Activated CD4-positive, alpha-beta T cell treated with anti-CD3 and anti-CD28 coated beads, Interleukin-2, amount 50 U/mL, for 48 hours (primary cell): ENCODE measurements at regions not wholly inside any gene's neighbourhood (a gene's known extent, or its start where the extent isn't known, plus 50 kb on each side); places are given as distances from the start of the nearest gene placed in this dataset.
A peak's percentile ranks its signal among the peaks of the same experiment; 100 is the strongest.

Source experiments
- DNase-seq, 2 experiments: peaks; one replicate each; pipeline ENCODE4 v3.0.0-alpha.2; 2020

DNA sequence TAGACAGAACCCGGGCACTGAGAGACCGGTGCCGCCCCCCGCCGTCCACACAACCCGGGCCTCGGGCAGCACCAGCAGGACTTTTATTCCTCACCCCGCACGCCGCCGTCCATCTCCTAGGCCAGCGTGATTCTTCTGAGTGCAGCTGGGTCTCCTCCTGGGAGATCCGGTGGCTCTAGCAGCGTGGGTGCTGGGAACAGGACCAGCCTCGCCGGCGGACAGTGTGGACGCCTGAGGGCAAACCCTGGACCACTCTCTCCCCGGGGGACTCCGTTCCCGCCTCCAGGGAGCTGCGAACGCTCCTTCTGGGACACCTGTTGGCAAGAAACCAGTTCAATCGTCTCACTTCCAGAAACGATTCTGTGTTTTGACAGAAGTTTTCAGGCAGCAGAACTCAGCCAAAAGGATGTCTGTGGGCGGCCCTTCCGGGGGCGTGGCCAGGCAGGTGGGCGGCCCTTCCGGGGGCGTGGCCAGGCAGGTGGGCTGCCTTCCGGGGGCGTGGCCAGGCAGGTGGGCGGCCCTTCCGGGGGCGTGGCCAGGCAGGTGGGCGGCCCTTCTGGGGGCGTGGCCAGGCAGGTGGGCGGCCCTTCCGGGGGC, 130.7 kb downstream of the DLL1 start:
- DNase-seq: peak in 1 of 2 experiments; percentile 18

DNA sequence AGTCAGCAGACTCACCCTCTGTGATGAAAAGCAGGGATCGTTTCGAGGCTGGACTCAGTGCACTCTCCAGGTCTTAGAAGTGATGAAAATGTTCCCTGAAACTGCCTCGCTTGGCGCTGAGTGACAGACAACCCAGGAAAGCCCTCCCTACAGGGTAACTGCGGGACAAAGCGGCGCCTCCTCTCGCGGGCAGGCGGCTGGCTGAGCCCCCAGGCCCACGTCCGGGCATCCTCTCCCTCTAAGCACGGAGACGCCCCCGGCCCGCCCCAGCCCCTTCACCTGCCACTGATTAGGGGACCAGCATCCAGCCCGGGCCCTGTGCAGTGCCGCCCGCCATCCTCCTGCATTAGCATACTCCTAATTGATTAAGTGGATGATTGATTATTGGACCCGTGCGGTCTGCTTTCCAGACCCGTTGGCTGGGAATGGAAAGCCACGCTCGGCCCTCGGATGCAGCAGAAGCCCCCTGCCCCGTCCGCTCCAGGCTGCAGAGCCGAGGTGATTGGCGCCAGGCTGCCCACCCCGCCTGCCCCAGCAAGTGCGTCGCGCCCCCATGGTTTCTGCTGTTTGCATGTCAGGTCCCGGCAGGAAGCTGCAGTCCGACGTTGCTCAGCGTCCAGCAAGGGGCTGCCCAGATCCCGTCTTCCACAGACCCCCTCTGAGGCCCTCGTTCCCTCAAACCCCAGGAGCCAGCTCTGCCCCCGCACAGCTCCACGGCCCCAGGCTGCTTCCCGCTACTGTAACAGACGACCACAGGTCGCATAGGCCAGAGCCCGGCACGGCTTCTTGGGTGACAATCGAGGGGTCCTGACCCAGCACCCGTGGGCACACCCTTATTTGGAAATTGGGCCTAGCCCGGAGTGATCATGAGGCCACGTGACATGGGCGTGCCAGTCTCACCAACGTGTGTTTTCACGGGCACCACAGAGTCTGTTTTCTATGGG, 131.6 kb downstream of the DLL1 start:
- no peak for DNase-seq

DNA sequence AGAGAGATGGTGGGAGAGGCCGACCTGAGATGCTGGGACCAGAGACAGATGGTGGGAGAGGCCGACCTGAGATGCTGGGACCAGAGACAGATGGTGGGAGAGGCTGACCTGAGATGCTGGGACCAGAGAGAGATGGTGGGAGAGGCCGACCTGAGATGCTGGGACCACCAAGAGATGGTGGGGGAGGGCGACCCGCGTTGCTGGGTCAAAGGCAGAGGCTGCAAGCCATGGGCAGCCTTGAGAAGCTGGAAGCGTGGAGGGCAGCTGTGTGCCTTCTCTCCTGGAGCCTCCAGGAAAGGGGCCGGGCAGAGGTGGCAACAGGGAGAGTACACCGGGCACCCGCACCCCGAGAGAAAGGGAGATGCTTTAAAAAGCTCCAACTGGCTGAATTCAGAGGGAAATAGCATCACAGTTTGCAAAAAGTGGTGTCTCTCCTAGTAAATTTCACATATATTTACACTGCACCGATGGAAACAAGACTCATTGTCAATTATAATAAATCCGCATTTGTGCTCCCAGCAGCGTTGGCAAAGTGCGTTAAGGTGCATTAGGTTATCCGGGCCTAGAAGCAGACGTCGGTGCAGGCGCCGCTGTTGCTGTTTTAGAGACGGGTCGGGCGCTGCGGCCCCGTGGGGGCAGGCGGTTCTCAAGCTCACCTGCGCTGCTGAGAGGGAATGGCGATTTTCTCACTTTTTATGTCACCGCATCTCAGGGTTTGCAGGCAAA, 132.4 kb downstream of the DLL1 start:
- no peak for DNase-seq

DNA sequence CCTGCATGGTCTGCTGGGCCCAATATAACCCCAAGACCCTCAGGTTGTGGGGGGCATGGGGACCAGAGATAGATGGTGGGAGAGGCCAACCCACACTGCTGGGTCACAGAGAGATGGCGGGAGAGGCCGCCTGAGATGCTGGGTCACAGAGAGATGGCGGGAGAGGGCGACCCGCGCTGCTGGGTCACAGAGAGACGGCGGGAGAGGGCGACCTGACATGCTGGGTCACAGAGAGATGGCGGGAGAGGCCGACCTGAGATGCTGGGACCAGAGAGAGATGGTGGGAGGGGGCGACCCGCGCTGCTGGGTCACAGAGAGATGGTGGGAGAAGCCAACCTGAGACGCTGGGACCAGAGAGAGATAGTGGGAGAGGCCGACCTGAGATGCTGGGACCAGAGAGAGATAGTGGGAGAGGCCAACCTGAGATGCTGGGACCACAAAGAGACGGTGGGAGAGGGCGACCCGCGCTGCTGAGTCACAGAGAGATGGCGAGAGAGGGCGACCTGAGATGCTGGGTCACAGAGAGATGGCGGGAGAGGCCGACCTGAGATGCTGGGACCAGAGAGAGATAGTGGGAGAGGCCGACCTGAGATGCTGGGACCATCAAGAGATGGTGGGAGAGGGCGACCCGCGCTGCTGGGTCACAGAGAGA, 133.2 kb downstream of the DLL1 start:
- no peak for DNase-seq

DNA sequence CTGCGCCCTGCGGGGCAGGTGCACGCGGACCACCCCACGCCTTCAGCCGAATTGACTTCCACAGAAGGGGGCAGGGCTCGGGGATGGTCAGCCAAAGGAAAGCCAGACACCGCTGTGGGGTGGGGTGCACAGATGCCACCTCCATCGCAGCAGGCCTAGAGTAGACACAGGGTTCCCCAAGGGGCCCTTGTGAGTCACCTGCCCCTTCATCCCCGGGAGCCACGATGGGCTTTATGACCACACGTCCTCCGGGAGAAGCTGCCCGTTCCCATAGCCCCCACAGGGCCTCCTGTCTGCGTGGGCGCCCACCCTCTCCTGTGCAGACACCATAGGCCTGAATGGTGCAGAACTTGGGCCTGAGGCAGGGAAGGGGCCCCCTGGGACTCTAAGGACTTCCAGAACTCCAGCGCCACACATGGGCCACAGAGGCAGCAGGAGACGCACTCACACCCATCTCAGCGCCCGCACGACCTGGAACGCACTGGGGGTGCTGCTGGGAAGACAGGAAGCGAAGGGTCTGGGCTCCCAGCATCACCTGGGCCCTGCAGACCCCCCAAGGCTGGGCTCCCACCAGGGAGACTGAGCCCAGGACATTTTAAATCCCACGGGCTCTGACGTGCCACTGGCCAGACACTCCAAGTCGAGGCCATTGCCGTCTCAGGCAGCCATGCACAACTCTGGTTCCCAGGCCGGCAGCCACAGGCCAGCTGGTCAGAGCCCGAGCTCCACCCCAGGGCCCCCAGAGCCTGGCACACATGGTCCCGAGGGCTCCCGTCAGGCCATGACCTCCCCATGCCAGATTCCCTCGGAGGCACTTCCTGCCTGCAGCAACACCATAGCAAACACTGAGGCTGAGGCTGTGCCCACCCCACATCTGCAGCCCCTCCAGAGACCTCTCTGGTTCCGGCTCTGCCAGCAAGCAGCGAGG, 134.2 kb downstream of the DLL1 start:
- no peak for DNase-seq

DNA sequence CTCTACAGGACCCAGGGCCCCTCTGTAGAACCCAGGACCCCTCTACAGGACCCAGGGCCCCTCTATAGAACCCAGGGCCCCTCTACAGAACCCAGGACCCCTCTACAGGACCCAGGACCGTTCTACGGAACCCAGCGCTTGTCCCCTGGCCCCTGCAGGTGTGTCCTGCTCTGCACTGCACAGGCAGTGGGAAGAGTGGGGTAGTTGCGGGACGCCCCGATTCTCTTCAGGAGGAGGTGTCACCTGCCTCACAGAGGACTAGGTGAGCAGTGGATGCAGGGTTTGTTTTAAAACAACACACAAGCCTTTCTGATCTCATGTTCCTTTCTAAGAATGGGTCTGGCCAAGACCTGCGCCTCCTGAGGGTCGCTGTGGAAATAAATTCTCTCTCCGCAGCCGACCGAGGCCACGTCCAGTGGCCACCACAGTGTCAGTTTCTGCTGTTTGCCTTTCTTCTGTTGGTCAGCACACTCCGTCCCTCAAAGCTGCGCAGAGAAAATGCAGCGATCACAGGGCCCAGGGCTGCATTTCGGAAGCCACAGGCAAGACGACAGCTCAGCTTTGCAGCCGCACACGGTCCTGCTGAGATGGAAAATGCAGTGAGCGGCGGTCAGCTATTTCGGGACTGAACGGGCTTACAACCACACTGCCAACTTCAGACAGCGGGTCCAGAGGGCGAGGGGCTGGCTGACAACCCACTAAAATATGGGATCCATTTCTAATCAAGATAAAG, 135.2 kb downstream of the DLL1 start:
- no peak for DNase-seq

DNA sequence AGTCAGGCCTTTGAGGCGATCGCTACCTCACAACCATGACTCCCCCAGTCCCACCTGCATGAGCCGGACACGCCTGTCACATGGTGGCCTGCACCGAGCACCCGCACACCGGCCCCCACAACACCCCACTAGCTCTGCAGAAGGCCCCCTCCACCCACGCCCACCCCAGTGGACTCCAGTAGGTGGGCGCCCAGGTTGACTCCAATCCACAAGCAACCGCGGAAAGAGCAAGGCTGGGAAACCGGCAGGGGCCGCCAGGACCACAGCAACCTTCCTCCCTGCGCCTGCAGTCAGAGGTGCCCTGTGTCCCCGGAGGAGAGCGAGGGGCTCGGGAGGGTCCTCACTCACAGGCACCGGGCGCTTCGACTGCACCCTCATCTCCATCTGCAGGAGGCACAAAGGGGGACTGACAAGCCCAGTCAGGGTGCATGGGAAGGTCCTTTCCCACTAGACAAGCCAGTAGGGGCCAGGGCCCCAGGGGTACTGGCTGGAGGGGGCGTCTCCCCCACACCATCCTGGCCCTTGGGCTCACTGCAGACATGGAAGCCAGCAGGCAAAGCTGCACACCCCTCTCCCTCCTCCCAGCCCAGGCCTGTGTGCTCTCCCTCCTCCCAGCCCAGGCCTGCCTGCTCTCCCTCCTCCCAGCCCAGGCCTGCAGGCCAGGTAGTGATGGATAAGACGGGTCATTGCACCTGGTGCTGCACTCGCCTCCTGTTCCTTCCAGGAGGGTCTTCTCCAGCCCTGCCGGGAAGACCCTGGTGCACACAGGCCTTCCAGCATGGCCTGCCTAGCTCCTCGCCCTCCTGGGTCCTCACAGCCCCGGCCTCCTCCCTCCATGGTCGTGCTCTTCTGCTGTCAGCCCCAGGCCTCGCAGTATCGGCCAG, 137.2 kb downstream of the DLL1 start:
- DNase-seq: no peak

DNA sequence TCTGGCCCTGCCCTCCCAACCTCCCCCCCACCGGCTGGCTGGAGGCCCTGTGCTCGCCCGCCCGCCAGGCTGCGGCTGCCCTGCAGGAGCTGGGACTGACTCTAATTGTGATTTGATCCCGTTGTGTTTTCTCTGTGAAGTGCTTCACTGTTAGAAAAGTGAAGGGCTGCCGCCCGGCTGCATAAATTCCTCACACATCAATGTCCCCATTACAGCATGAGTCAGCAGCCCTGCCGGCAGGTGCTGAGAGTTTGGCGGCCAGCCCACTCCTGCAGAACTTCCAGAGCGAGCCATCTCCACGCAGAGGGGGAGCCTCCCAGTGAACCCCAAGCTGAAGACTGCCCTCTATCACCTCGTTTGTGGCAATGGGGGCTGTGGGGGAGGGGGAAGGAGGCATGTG, 137.9 kb downstream of the DLL1 start:
- DNase-seq: no peak

DNA sequence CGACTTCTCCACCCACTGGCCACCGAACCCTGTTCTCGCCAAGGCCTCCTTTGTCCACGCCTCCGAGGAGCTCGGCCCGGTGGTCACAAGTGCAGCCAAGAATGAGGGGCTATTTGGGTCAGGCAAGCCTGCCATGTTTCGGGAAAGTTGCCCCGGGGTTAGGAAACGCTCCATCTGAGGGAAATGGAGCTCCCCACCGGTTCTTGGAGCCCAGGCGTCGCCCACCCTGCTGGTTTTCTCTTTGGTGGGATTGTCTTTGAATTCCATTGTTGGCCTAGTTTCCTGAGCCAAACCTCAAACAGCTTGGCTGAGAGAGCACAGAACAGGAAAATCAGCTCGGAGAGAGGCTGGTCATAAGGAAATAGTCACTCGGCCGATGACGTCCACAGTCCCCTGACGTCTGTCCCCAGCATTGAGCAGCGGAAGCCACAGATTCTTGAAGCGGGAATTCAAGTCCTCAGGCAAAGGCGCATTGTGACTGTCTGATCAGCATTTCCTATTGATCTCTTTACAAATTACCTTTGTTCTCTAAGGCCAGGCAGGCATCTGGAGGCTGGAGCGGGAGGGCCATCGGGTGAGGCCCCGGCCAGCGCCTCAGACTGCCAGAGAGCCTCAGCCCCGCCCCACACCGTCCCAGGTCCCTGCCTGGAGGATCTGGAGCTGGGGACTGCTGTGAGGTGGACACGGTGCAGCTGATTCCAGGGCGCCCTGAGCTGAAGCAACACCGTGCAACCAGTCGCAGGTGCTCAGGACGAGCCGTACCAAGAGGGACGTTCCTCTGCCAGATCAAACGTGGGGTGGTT, 138.6 kb downstream of the DLL1 start:
- DNase-seq: no peak

DNA sequence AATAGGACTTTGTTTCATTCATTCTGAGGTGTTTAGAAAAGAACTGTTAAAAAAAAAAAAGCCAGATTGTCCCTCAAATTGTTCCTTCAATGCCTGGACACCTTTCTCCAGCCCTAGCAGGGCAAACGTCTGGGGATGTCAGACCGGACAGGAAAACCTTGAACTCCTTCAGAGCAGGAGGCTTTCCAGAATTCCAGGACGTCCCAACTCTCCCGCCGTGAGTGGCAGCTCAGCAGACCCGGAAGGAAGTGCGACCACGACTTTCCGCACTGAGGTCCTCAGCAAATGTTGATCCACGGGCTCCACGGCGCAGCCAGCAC, 139.1 kb downstream of the DLL1 start:
- DNase-seq: no peak

DNA sequence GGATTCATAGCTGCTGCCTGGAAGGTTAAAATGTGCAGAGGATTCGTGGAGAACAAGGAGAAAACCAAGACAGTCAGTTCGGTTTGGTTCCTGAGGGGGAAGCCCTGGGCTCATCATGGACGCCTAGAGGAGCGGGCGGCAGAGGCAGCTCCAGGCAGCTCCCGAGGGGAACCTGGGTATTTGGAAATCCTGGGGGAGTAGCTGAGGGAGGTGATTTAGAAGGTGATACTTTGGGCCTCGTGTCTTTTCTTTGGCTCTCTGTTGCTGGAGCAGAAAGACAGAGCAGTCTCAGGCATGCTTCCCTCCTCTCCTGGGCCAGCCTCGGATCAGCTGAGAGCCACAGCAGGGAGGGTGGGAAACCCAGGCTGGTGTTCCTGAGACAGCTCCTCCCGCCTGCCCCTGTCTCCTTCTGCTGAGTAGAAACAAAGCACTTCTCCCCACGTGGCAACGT, 139.5 kb downstream of the DLL1 start:
- DNase-seq: no peak

DNA sequence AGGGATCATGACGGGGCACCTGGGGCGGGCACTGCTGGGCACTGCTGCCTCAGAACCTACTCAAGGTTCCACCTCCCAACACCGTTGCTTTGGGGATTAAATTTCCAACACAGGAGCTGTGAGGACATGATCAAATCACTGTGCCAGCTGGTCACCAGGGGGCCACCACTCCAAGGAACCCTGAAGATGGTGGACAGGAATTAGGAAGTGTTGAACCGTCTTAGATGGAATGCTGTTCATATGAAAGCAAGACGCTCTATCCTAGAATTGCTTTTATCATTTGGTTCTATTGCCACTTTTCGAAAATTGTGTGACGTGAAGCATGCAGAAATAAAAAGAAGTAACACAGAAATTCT, 140.3 kb downstream of the DLL1 start:
- no peak for DNase-seq

DNA sequence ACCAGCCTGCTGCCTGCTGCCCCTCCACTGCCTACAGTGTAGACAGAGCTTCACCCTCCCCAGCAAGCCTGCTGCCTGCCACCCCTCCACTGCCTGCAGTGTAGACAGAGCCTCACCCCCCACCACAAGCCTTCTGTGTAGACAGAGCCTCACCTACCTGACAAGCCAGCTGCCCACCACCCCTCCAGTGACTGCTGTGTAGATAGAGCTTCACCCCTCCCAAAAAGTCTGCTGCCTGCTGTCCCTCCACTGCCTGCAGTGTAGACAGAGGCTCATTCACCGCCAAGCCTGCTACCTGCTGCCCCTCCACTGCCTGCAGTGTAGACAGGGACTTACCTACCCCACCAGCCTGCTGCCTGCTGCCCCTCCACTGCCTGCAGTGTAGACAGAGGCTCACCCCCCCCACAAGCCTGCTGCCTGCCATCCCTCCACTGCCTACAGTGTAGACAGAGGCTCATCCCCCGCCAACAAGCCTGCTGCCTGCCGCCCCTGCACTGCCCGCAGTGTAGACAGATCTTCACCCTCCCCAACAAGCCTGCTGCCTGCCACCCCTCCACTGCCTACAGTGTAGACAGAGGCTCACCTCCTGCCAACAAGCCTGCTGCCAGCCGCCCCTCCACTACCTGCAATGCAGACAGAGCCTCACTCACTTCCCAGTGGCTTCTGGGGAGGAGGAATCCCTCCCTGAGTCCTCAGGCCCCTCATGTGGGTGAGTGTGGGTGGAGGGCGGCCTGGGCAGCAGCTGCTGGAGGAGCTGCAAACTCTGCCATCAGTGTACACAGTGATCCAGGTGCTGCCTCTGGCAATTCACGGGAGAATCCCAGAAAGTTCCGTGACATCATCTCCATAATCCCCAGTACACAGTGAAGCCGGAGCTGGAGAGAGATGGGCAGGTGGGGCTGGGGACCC, 140.9 kb downstream of the DLL1 start:
- no peak for DNase-seq

DNA sequence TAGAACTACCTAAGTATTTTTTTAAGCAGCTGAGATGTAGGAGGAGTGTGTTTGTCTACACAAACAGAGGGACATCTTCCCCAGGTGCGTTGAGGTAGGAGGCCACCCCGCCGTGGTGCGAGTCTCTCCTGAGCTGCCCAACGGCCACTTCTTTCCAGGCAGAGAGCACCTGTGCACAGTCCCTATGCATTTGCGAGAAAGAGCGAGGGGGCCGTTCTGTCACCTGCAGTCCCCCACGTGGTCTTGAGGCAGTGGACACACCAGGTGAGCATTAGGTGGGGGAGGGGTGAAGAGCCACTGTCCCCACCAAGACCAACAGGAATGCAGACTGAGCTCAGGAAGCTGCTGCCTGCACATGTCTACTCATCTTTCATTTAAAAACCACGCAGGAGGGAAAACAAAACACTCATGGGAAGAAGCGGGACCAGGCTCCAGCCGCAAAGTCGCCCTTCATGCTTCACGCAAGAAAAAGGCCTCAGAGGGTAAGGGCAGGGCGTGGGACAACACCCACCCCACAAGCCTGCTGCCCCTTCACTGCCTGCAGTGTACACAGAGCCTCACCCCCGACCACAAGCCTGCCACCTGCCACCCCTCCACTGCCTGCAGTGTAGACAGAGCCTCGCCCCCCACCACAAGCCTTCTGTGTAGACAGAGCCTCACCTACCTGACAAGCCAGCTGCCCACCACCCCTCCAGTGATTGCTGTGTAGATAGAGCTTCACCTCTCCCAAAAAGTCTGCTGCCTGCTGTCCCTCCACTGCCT, 142.0 kb downstream of the DLL1 start:
- DNase-seq: no peak

DNA sequence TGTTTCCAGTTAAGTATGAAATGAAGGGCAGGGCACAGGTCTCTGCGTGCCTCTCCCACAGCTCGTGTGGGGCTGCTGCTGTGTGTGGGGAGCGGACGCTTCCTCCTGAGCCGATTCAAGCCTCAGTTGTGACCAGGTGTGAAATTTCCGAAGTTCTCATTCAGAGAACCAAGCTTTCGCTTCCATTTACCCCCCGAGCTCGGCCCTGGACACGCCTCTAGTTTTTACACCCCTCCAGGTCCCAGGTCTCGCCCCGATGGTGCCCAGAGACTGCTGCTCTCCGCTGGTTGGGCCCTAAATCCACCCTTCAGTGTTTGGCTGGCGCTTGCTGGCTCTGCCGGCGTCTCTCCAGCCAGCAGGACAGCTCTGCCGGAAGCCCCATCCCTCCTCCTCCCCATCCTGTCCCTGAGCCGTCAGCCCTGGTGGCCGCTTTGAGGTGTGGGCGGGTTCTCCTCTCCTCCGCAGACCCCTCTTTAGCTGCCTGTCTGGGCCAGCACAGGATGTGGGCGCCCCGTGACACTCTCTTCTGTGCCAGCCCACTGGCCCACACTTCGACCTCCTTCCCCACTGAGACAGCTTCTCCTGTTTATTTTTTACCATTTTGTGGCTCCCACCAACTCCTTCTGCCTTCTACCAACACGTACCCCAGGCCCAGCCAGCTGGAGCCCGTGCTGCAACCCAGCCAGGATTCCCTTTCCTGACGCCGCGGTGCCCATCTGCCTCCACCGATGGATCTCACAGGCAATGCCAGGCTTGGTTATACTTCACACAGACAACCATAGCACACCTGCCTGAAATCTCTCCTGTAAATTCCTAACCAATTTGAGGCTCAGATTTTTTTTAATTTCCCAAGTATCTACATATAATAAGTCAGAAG, 142.8 kb downstream of the DLL1 start:
- DNase-seq: peak; percentile 42 to 56

DNA sequence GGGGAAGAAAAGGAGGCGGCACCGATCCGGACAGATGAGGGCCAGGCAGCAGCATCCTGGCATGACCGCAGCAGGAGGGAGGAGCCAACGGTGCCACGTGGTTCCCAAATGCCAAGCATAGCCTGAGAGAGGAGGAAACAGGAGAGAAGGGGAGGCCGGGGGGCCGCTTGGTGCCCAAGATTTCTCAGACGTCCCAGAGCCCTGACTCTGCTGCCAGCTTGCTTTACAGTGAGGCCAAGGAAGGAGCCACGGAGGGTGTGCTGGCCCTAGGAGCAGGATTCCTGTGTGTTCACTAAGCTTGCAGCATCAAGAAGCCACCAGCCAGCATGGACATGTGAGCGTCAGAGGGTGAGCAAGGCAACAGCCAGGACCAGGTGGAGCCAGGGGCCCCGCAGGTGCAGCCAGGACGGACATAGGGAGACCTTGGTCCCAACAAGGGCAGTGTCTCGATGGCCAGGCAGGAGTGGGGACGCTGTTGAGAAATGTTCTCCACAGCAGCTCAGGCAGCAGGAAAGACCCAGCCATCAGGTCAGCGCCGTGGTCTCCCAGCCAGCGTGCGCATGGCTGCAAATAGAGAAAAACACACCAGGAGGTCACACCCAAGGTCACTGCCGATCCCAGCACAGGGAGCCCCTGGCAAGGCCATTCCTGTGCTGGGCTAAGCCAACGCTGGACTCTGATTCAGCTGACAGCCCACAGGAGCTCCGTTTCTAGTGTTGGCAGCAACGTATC, 143.7 kb downstream of the DLL1 start:
- DNase-seq: no peak
